HG02870 (cell line): ENCODE measurements at regions not wholly inside any gene's neighbourhood (a gene's known extent, or its start where the extent isn't known, plus 50 kb on each side); places are given as distances from the start of the nearest gene placed in this dataset.

Experiments
- ATAC-seq: cut with Tn5 transposase; IDR thresholded peaks from one replicate; pipeline ENCODE4 v1.9.1; 2021; ENCODE audit warnings: mild to moderate bottlenecking, moderate library complexity; ENCODE audit not compliant: unreplicated experiment

GRCh38 chr11:31912808-31913207, 101.7 kb upstream of the PAX6 start:
- no peak for ATAC-seq

DNA sequence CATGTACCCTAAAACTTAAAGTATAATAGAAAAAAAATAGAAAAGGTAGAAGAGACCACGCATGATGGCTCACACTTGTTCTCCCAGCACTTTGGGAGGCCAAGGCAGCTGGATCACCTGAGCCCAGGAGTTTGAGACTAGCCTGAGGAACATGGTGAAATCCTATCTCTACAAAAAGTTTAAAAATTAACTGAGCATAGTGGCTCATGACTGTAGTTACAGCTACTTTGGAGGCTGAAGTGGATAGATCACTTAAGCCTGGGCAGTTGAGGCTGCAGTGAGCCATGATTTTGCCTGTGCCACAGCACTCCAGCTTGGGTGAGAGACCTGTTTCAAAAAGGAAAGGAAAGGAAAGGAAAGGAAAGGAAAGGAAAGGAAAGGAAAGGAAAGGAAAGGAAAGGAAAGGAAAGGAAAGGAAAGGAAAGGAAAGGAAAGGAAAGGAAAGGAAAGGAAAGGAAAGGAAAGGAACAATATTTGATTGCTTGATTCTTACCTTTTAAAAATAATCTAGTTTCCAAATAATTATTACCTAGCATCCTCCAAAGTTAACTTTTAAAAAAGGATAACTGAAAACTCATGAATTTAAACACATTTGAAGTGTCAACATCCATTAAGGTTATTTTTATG, 99.9 kb upstream of the PAX6 start:
- ATAC-seq: no peak

DNA sequence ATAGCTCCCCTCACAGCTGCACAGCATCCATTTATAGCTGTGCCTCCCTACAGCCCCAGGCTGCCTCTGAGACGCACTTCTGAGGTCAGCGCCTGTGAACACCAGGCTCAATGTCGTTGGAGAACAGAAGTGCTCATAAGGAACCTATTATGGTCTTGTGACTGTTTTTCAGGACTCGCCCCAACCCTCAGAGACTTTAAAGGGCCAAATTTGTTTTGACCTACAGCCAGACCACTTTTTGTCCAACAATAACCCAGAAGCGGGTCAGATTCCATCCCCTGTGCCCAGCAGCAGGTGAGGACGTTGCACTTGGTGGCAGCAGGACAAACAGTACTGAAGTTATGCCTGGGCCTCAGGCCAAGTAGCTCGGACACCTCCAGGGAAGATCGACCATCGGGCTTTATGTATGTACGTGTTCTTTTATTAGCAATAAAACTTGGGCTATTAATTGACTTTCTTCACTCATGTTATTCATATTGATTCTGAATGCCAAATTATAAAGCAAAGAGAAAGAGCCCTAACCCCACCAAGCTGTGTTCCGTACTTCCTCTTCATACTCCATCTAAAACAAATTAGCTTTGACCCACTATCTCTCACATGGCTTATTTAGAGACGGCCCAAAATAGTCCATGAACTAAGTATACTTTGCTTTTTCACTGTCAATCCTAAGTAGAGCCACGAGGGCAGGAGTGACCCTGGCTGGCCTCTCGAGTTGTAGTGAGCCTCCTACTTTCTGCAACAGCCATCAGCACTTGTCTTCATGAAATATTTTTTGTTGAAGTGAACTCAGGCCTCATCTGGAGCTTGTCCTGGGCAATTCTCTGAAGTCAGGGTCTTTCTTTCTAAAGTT, 92.3 kb upstream of the PAX6 start:
- ATAC-seq: no peak

DNA sequence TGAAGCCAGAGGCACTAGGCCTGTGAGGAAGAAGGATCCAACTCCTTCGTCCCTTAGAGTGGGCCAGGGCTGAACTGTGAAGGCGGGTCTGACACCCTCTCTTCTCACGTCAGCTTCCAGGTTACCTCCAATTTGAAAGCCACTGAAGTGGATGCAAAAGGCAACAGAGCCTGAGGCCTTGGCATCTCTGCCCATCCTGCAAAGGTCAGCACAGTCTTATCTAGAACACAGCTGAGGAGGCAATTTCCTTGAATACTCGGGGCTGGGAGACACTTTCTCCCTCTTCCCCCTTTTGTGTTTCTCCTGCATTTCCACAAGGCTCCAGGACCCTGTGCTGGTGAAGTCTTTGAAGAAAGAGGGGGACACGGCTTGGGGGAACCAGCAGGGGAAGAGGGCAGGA, 91.6 kb upstream of the PAX6 start:
- ATAC-seq: no peak

DNA sequence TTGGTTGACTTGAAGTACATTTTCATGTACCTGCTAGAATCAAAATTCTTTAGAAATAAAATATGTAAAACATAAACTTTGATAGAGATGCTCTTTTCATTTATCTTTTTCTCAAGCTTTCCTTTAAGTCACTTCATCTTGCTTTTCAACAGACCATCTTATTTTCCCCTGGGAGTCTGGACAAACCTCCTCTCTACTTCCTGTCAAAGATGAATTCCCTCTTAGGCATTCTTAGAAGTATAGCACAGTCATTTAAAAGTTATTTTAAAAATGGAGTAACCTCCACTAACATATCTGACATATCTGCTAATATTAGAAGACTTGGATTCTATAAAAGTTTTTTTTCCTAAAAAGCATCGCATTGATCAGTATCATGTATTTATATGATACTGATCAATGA, 84.8 kb upstream of the PAX6 start:
- ATAC-seq: no peak

- ATAC-seq: no peak
Measured at GRCh38 chr11:31887180-31887579, 76.1 kb upstream of the PAX6 start.

DNA sequence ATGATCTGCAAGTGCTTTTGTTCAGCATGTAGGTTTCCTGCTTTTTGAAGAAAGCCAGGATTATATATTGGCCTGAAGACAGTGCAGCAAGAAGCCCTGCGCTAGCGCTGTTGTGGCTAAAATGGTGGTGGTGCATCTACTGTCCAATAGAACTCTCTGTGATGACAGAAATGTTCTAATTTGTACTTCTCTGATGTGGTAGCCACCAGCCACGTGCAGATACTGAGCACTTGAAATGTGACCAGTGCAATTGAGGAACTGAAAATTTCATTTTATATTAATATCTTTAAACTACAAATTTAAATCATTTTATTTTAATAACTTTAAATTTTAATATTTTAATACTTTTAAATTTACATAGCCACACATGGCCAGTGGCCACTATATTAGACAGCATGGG, 73.0 kb upstream of the PAX6 start:
- no peak for ATAC-seq

GRCh38 chr11:31883435-31883834, 72.3 kb upstream of the PAX6 start:
- ATAC-seq: no peak

GRCh38 chr11:31882951-31883392, 71.8 kb upstream of the PAX6 start:
- no peak for ATAC-seq

DNA sequence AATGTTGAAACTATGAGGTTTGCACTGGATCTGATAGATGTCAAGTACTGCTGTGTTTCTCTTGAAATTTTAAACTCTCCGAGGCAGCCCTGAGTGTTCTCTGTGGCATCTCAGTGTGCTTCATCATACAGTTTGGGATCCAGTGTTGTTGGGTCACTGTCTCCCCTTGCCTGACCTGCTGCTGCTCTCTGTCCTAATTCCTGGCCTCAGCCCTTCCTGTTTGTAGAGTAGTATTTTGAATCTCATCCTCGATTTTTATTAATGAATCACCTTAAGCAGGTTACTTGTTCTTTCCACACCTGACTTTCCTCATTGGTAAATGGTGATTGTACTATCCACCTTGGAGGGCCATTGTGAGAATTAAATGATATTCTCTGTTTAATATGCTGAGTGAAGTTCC, 70.7 kb upstream of the PAX6 start:
- ATAC-seq: no peak

DNA sequence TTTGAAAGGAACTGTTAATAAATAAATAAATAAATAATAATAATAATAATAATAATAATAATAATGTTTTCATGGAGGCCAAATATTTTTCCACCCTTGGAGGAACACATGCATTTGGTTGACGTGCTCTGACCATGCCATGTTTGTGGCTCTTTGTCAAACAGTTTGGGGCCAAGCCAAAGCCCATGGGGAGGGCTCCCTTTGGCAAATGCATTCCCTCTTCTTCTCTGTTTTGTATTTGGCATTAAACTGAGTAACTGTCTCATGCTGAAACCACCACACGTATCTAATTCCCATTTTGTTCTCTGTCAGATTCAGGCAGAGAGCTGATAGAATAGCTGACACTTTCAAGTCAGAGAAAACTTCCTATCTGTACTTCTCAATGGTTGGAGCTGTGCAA, 68.6 kb upstream of the PAX6 start:
- ATAC-seq: no peak

DNA sequence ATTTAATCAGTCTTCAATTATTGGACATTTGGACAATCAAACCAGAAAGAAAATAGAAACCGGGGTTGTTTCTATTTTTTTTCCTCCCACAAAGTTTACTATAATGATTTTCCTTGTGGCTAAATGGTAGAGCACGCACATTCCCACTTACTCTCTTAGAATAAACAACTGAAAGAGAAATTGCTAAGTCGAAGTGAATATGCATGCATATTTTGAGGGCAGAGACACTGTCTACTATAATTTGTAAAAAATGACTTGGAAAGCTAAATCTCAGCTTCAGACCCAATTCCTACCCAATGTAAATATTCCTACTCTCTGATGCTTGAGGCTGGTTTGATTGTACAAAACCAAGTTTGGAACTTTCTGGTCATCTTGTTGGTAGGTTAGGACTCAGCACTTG, 66.7 kb upstream of the PAX6 start:
- no peak for ATAC-seq

- ATAC-seq: no peak
Measured at GRCh38 chr11:31877083-31877482, 66.0 kb upstream of the PAX6 start.

DNA sequence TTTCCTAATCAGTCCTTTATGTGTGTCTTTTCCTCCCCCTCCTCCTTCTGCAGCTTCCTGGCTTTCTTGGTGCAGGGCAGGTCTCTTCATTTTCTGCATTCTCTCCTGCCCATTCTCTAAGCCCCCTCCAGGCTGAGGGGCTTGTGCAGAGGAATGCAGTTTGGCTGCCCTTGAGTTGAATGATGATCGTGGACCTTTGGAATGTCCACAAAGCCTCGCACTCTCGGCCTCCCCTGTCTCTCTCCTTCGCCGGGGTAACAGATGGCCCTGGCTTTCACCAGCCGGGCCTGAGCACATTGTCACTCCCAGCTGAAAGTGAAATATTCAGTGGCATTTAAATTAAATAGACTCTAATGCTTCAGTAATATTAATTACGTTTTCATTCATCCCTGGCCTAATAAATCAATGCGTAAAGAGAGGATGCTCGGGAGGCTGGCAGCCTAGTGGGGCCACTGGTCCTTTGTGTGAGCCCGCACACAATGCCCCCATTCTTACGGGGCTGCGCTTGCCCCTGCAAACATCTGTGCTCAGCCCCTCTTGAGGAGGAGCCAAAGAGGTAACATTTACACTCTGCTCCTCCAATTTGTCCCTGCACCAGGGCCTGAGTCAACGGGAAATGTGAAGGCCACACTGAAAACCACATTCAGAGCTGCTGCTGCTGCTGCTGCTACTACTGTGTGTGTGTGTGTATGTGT, 64.9 kb upstream of the PAX6 start:
- ATAC-seq: no peak

DNA sequence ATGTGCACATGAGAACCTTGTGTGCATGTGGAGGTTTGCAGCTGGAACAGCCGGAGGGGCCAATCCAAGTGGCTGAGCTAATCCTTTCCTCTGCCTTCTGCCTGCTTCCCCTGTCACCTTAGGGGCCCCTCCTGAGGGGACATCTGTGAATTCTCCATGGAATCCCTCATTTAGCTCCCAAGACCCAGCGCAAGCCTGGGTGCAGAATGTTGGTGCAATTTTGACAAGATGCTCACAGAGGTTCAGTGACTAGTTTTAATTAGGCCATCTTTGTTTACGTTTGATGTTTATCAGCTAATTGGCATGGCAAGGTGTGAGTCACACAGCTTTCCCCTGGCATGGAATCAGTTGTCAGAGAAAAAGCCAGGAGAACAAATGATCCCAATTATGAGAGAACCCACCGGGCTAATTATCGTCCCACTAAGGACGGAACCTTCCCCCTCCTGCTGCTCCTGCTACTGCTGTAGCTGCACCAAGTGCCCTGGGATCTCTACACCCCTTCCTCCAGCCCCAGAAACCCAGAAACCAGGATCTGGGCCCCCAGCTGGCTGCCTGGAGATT, 63.6 kb upstream of the PAX6 start:
- no peak for ATAC-seq

DNA sequence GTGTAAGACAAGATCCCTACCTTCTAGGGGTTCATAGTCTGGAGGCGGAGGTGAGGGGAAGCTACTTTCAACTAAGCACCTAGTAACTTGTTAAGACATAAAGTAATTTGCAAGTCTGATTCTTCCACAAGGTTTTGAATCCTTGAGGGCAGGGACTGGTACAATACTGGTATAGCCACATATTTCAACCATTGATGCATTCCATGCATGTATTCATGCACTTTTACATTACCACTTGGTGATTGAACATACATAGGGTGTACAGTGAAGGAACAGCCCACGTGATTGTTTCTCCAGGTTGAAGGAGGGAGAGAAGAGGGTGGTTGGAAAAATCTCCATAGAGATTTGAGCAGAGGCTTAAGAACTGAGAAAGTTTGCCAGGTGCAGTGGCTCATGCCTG, 62.0 kb upstream of the PAX6 start:
- ATAC-seq: no peak

- no peak for ATAC-seq
Measured at GRCh38 chr11:31872076-31872443, 60.9 kb upstream of the PAX6 start.

GRCh38 chr11:31871310-31872075, 60.4 kb upstream of the PAX6 start:
- ATAC-seq: no peak

GRCh38 chr11:31870609-31871309, 59.6 kb upstream of the PAX6 start:
- ATAC-seq: no peak

GRCh38 chr11:31869986-31870385, 58.9 kb upstream of the PAX6 start:
- no peak for ATAC-seq
